HepG2 (cell line): ENCODE measurements at regions not wholly inside any gene's neighbourhood (a gene's known extent, or its start where the extent isn't known, plus 50 kb on each side); places are given as distances from the start of the nearest gene placed in this dataset.

ENCODE experiments used
- ATAC-seq: fragments of 200-7000 bp; cut with Tn5 transposase; 3 replicates; pipeline ENCODE4 v1.9.1; 2020; ENCODE audit warnings: mild to moderate bottlenecking, moderate library complexity
- BruUV-seq: library from RNA; stranded (reverse); fragments of 400-500 nt; replicated peaks from 2 replicates; lab custom pipeline; 2021; lab: Mats Ljungman, UMichigan
- CTCF ChIA-PET: fragments of 300-600 bp; formaldehyde crosslinking; extraction: SDS; loops from one replicate; lab custom pipeline; 2021; ENCODE audit warnings: low total read pairs, inconsistent platforms, low intra/inter-chr PET ratio; lab: Yijun Ruan, JAX
- POLR2A ChIA-PET: fragments of 350-600 bp; sonication (Branson Sonifier 250); formaldehyde crosslinking; loops from one replicate; lab custom pipeline; 2020; ENCODE audit warnings: antibody characterized with exemption, inconsistent platforms; lab: Yijun Ruan, JAX
- DNase-seq: peaks from one replicate; pipeline ENCODE4 v3.0.0-alpha.2; 2015; ENCODE audit warnings: low spot score
- FAIRE-seq: peaks from 3 replicates; lab custom pipeline; 2011; peaks lifted over from hg19 to GRCh38; lab: Jason Lieb, UNC
- H2AFZ ChIP-seq: one replicate; pipeline ENCODE4 v1.6.1; 2011; ENCODE audit warnings: low read length, inconsistent platforms
- H3K27ac ChIP-seq: fragments of 300-600 bp; 3 replicates; pipeline ENCODE4 v1.8.0; 2011; ENCODE audit warnings: mixed run types, mild to moderate bottlenecking, mixed read lengths, low read length, inconsistent platforms; ENCODE audit not compliant: insufficient read depth; ENCODE audit errors: extremely low read length
- H3K27me3 ChIP-seq, 2 experiments: fragments of 200-600 bp in 1 of 2; 2 replicates in 1 of 2; 3 replicates in 1 of 2; pipeline versions ENCODE4 v1.6.0 to v1.8.0; 2011; ENCODE audit warnings: low read length in 2 of 2, mild to moderate bottlenecking in 2 of 2, moderate library complexity in 2 of 2, inconsistent platforms in 1 of 2; ENCODE audit not compliant: insufficient read depth in 2 of 2, control insufficient read depth in 1 of 2
- H3K36me3 ChIP-seq, 2 experiments: fragments of 200-600 bp in 1 of 2; replicated peaks in 1 of 2; 2 replicates in 1 of 2; 3 replicates in 1 of 2; pipeline versions ENCODE4 v1.5.1 to v1.8.0; 2011; ENCODE audit warnings: low read length in 2 of 2, inconsistent platforms in 1 of 2; ENCODE audit not compliant: insufficient read depth in 2 of 2, control insufficient read depth in 1 of 2
- H3K4me1 ChIP-seq: 2 replicates; pipeline ENCODE4 v1.5.1; 2012; ENCODE audit warnings: low read length, inconsistent platforms; ENCODE audit not compliant: insufficient read depth
- H3K4me2 ChIP-seq: 2 replicates; pipeline ENCODE4 v1.6.0; 2011; ENCODE audit warnings: low read depth, low read length, inconsistent platforms
- H3K4me3 ChIP-seq, 3 experiments: fragments of 200-600 bp in 1 of 3; sonication (generic), shearing (Covaris generic) in 1 of 3; replicated peaks in 1 of 3; 2 replicates each; pipeline ENCODE4 v1.5.1; 2011 to 2016; ENCODE audit warnings: low read length in 3 of 3, inconsistent platforms in 2 of 3, low read depth in 2 of 3, mild to moderate bottlenecking in 2 of 3, control low read depth in 1 of 3, mixed read lengths in 1 of 3; ENCODE audit not compliant: insufficient read depth in 1 of 3
- H3K79me2 ChIP-seq: one replicate; pipeline ENCODE4 v1.6.1; 2011; ENCODE audit warnings: low read length, inconsistent platforms; ENCODE audit not compliant: insufficient read depth
- H3K9ac ChIP-seq: 2 replicates; pipeline ENCODE4 v1.6.0; 2011; ENCODE audit warnings: mild to moderate bottlenecking, low read depth, low read length, inconsistent platforms; ENCODE audit not compliant: insufficient read depth
- H3K9me3 ChIP-seq: 2 replicates; pipeline ENCODE4 v1.5.1; 2012; ENCODE audit warnings: mild to moderate bottlenecking, low read length
- H4K20me1 ChIP-seq: 2 replicates; pipeline ENCODE4 v1.6.0; 2011; ENCODE audit warnings: inconsistent platforms, mild to moderate bottlenecking, low read length, moderate library complexity; ENCODE audit not compliant: insufficient read depth
- ARID2 ChIP-seq: sonication (generic); formaldehyde crosslinking; IDR thresholded peaks from 2 replicates; pipeline ENCODE4 v1.8.1; 2022; ENCODE audit warnings: mild to moderate bottlenecking, missing genetic modification reagents, borderline replicate concordance
- DNMT1 ChIP-seq: sonication (generic); formaldehyde crosslinking; IDR thresholded peaks from 2 replicates; pipeline ENCODE4 v1.5.1; 2020; ENCODE audit warnings: mild to moderate bottlenecking, missing genetic modification reagents
- GABPB1 ChIP-seq: IDR thresholded peaks from 2 replicates; pipeline ENCODE4 v1.6.1; 2016; ENCODE audit warnings: mild to moderate bottlenecking, missing genetic modification reagents, moderate library complexity, missing compliant biosample characterization
- GMEB2 ChIP-seq: IDR thresholded peaks from 2 replicates; pipeline ENCODE4 v1.6.1; 2016; ENCODE audit warnings: missing biosample characterization, missing genetic modification reagents, low read depth
- GTF3A ChIP-seq: sonication (generic); formaldehyde crosslinking; conservative IDR thresholded peaks from 2 replicates; pipeline ENCODE4 v1.4.0; 2020; ENCODE audit warnings: mild to moderate bottlenecking, missing genetic modification reagents
- KDM4B ChIP-seq: sonication (generic); formaldehyde crosslinking; IDR thresholded peaks from 2 replicates; pipeline ENCODE4 v1.4.0; 2020; ENCODE audit warnings: missing genetic modification reagents
- ZNF260 ChIP-seq: sonication (generic); formaldehyde crosslinking; IDR thresholded peaks from 2 replicates; pipeline ENCODE4 v1.4.0; 2020; ENCODE audit warnings: missing genetic modification reagents, low read depth, mild to moderate bottlenecking, borderline replicate concordance
- ZNF354B ChIP-seq: sonication (generic); formaldehyde crosslinking; IDR thresholded peaks from 2 replicates; pipeline ENCODE4 v1.8.0; 2022; ENCODE audit warnings: mild to moderate bottlenecking, missing genetic modification reagents
- ZNF775 ChIP-seq: sonication (generic); formaldehyde crosslinking; IDR thresholded peaks from 2 replicates; pipeline ENCODE4 v1.4.0; 2020; ENCODE audit warnings: missing genetic modification reagents, mild to moderate bottlenecking, moderate library complexity, borderline replicate concordance
- WGBS: methylation state at CpG from one replicate; pipeline ENCODE4 v1.1.6; 2017; ENCODE audit warnings: low lambda C conversion rate; 5-methylcytosine and 5-hydroxymethylcytosine counted together
- in situ Hi-C: cut with HindIII; loops from 2 replicates; pipeline ENCODE4 v1.10.0; 2017; ENCODE audit warnings: low pct_unique_long_range_greater_than_20kb; ENCODE audit not compliant: extremely low pct_ligation_motif_present
- intact Hi-C: fragments of 100-400 bp; cut with micrococcal nuclease; formaldehyde crosslinking; loops from one replicate; pipeline ENCODE4 v1.10.0; 2022; ENCODE audit not compliant: unreplicated experiment
- TF ChIP-seq, protein P1 (sequence below): sonication (generic); formaldehyde crosslinking; IDR thresholded peaks from 2 replicates; pipeline ENCODE4 v1.5.0; 2020; ENCODE audit warnings: missing genetic modification reagents

GRCh38 chr1:36723813-36724212, 241.1 kb upstream of the CSF3R start (continued):
- TF ChIP-seq GTF3A (CRISPR knock-in tag) (no peak), KDM4B (CRISPR knock-in tag) (no peak), GABPB1 (no peak)
- TF ChIP-seq, all 625 proteins: peak for 0

DNA sequence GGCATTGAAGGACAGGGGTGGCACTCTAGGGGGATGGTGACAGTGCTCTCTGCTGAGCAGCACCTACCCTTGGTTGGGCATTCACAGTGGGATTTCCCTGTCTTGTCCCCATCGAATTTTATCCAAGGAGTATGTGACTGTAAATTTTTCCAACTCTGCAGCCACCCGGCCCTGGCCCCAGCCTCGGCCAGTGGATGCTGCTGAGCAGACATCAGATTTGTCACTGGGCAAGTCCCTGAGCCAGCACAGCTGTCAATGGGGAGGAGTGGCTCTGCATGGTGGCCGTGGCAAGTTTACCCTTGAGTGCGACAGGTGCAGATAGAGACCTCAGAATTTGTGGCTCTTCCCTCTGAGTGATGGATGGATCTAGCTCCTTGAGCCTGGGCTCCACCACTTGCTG, 240.2 kb upstream of the CSF3R start:
- ChIA-PET POLR2A (no interaction called here), CTCF (no interaction called here)
- no peaks in the 10 kb centered on the region for H4K20me1 ChIP-seq
- no peak overlapping the region for H3K27ac ChIP-seq
- in situ Hi-C loops: loop anchor here (25.0 kb wide), 2 partner anchors 314 to 714 kb away; partner anchors contain the start of gene GRIK3
- peaks cover 0 to 4% of the 10 kb centered on the region in 2 experiments; a peak in 1 of 5 replicates for H3K27me3 ChIP-seq
- H3K9ac ChIP-seq: no peak overlapping the region
- no peaks in the 10 kb centered on the region for H3K4me1 ChIP-seq
- H3K79me2 ChIP-seq: no peaks in the 10 kb centered on the region
- no TSS peak for BruUV-seq
- no peak for ATAC-seq
- TF ChIP-seq, protein P1, sequence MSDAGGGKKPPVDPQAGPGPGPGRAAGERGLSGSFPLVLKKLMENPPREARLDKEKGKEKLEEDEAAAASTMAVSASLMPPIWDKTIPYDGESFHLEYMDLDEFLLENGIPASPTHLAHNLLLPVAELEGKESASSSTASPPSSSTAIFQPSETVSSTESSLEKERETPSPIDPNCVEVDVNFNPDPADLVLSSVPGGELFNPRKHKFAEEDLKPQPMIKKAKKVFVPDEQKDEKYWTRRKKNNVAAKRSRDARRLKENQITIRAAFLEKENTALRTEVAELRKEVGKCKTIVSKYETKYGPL: no peak
- no peak for TF ChIP-seq ZNF260 (CRISPR knock-in tag)
- no peak for TF ChIP-seq ARID2 (CRISPR knock-in tag)
- TF ChIP-seq ZNF775 (CRISPR knock-in tag): no peak
- no peak for TF ChIP-seq GMEB2
- no peak for TF ChIP-seq ZNF354B
- no peak for TF ChIP-seq DNMT1 (CRISPR knock-in tag)
- no peak for FAIRE-seq
- H3K9me3 ChIP-seq: no peaks in the 10 kb centered on the region
- DNase-seq: no peak
- no peaks in the 10 kb centered on the region for H3K36me3 ChIP-seq
- no peak overlapping the region for H3K4me3 ChIP-seq
- 0% methylated on average over 3 of the region's 5 CpGs for WGBS
- intact Hi-C loops: no loop called here
- H2AFZ ChIP-seq: no peak overlapping the region
- H3K4me2 ChIP-seq: no peak overlapping the region
